ENCODE measurements at regions not wholly inside any gene's neighbourhood (a gene's known extent, or its start where the extent isn't known, plus 50 kb on each side); places are given as distances from the start of the nearest gene placed in this dataset.

DNA sequence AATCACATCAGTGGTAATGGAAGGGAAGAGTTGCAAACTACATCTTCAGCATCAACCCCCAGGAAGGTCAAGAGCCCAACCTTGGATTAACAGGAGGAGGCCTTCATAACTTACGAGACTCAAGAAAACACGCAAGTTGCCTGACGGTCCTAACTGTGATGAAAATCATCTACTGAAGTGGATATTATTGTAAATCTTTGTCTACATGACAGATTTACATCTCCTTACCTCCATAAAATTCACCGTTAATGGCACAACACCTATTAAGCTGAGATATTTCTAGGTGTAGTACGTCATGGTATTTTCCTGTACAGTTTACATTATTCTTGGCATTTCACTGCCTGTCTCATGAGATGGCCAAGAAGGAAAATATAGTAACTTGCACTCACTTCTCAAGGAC, 332.0 kb downstream of the NSUN3 start:
- Histone ChIP-seq H3K27ac (ENCODE audit: low read depth, low read length) (no peak overlapping the region), H4K20me1 (ENCODE audit: insufficient read depth, low read length) (no peaks in the 10 kb centered on the region), H2AFZ (ENCODE audit: low read length) (no peak overlapping the region), H3K27me3 (ENCODE audit: insufficient read depth, low read length) (no peaks in the 10 kb centered on the region), H3K4me2 (ENCODE audit: insufficient read depth, low read length) (no peak overlapping the region), H3K9me3 (ENCODE audit: low read depth, low read length) (no peaks in the 10 kb centered on the region), H3K4me1 (ENCODE audit: insufficient read depth, low read length) (no peaks in the 10 kb centered on the region), H3K79me2 (ENCODE audit: insufficient read depth, low read length) (no peaks in the 10 kb centered on the region), H3K36me3 (ENCODE audit: insufficient read depth, low read length) (no peaks in the 10 kb centered on the region), H3K4me3 (ENCODE audit: insufficient read depth, low read length) (no peak overlapping the region)
- TF ChIP-seq, protein P1, sequence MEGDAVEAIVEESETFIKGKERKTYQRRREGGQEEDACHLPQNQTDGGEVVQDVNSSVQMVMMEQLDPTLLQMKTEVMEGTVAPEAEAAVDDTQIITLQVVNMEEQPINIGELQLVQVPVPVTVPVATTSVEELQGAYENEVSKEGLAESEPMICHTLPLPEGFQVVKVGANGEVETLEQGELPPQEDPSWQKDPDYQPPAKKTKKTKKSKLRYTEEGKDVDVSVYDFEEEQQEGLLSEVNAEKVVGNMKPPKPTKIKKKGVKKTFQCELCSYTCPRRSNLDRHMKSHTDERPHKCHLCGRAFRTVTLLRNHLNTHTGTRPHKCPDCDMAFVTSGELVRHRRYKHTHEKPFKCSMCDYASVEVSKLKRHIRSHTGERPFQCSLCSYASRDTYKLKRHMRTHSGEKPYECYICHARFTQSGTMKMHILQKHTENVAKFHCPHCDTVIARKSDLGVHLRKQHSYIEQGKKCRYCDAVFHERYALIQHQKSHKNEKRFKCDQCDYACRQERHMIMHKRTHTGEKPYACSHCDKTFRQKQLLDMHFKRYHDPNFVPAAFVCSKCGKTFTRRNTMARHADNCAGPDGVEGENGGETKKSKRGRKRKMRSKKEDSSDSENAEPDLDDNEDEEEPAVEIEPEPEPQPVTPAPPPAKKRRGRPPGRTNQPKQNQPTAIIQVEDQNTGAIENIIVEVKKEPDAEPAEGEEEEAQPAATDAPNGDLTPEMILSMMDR (IDR thresholded peaks at IDR 0.05; ENCODE audit: extremely low read depth, low read depth, low read length), result no peak
- DNase-seq (ENCODE audit: insufficient read length, low spot score, missing footprints), result no peak

DNA sequence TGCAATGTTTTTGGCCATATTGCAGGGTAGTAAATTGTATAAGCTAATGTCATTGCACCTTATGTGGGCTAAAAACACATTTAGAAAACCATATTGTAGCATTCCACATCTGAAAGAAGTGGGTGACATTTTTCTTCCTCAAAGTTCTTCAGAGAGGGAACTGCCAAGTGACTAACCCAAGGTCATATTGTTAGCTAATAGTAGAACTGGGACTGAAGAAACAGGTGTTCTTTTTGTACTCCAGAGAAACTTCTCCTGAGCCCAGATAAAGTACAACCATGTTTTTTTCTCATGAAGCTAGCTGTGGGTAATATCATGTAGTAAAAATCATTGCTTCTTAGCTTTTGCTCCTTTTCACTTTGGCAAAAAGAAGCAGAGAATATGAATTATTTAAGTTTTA, 333.0 kb downstream of the NSUN3 start:
- no peaks in the 10 kb centered on the region for H3K36me3 ChIP-seq (ENCODE audit: insufficient read depth, low read length)
- DNase-seq (ENCODE audit: insufficient read length, low spot score, missing footprints), result no peak
- TF ChIP-seq, protein P1 (IDR thresholded peaks at IDR 0.05; ENCODE audit: extremely low read depth, low read depth, low read length), result no peak
- H3K4me2 ChIP-seq (ENCODE audit: insufficient read depth, low read length), result no peak overlapping the region
- no peak overlapping the region for H3K4me3 ChIP-seq (ENCODE audit: insufficient read depth, low read length)
- H3K27me3 ChIP-seq (ENCODE audit: insufficient read depth, low read length), result no peaks in the 10 kb centered on the region
- no peak overlapping the region for H3K27ac ChIP-seq (ENCODE audit: low read depth, low read length)
- H3K79me2 ChIP-seq (ENCODE audit: insufficient read depth, low read length), result no peaks in the 10 kb centered on the region
- no peak overlapping the region for H2AFZ ChIP-seq (ENCODE audit: low read length)
- no peaks in the 10 kb centered on the region for H4K20me1 ChIP-seq (ENCODE audit: insufficient read depth, low read length)
- H3K4me1 ChIP-seq (ENCODE audit: insufficient read depth, low read length), result no peaks in the 10 kb centered on the region
- H3K9me3 ChIP-seq (ENCODE audit: low read depth, low read length), result no peaks in the 10 kb centered on the region

DNA sequence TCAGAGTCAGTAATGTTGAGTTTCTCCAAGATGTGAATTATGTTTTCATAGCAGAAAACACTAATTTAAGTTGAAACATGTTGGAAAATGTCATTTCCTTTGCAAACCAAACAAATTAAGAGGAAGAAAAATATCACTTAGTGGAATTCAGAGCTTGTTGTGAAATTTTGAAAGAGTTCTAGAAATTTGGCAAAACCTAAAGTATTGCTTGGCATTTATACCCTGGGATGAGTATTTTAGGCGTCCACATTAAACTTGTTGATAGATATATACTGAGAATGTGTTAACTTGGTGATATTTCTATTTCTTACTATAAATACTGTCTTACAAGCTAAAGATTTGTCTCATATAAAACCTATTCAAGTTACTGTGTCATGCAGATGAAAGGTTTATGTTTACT, 335.2 kb downstream of the NSUN3 start:
- Histone ChIP-seq H3K27me3 (ENCODE audit: insufficient read depth, low read length) (no peaks in the 10 kb centered on the region), H3K4me2 (ENCODE audit: insufficient read depth, low read length) (no peak overlapping the region), H3K27ac (ENCODE audit: low read depth, low read length) (no peak overlapping the region), H3K79me2 (ENCODE audit: insufficient read depth, low read length) (no peaks in the 10 kb centered on the region), H3K4me3 (ENCODE audit: insufficient read depth, low read length) (no peak overlapping the region), H3K4me1 (ENCODE audit: insufficient read depth, low read length) (no peaks in the 10 kb centered on the region), H4K20me1 (ENCODE audit: insufficient read depth, low read length) (no peaks in the 10 kb centered on the region), H3K36me3 (ENCODE audit: insufficient read depth, low read length) (no peaks in the 10 kb centered on the region), H2AFZ (ENCODE audit: low read length) (no peak overlapping the region), H3K9me3 (ENCODE audit: low read depth, low read length) (no peaks in the 10 kb centered on the region)
- TF ChIP-seq, protein P1 (IDR thresholded peaks at IDR 0.05; ENCODE audit: extremely low read depth, low read depth, low read length), result no peak
- DNase-seq (ENCODE audit: insufficient read length, low spot score, missing footprints), result no peak

DNA sequence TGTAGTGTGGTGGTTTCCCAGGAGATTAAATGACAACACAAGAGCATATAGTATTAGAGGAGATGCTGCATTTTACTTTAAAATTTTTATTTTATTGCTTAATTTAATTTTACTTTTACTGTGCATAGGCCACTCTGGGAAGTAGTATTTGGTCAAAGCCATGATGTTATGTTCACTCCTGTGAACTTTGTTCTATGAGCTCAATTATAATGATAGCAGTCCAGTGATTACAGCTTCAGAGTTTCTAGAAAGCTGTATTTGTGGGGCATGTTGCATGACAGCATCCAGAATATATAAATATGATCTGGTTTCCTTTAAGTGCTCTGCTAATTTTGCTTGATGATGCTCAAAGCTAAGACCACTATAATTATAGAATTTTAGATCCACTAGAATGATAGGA, 338.6 kb downstream of the NSUN3 start:
- no peak overlapping the region for H3K27ac ChIP-seq (ENCODE audit: low read depth, low read length)
- TF ChIP-seq, protein P1 (IDR thresholded peaks at IDR 0.05; ENCODE audit: extremely low read depth, low read depth, low read length), result no peak

More for the DNA sequence above, 338.6 kb downstream of the NSUN3 start:
- Histone ChIP-seq H2AFZ (ENCODE audit: low read length) (no peak overlapping the region), H3K4me2 (ENCODE audit: insufficient read depth, low read length) (no peak overlapping the region), H3K36me3 (ENCODE audit: insufficient read depth, low read length) (no peaks in the 10 kb centered on the region), H3K79me2 (ENCODE audit: insufficient read depth, low read length) (no peaks in the 10 kb centered on the region), H3K27me3 (ENCODE audit: insufficient read depth, low read length) (no peaks in the 10 kb centered on the region), H3K9me3 (ENCODE audit: low read depth, low read length) (no peaks in the 10 kb centered on the region), H4K20me1 (ENCODE audit: insufficient read depth, low read length) (no peaks in the 10 kb centered on the region), H3K4me1 (ENCODE audit: insufficient read depth, low read length) (peaks cover 8% of the 10 kb centered on the region), H3K4me3 (ENCODE audit: insufficient read depth, low read length) (no peak overlapping the region)
- no peak for DNase-seq (ENCODE audit: insufficient read length, low spot score, missing footprints)

Data from osteoblast (primary cell).